ENCODE measurements at regions not wholly inside any gene's neighbourhood (a gene's known extent, or its start where the extent isn't known, plus 50 kb on each side); places are given as distances from the start of the nearest gene placed in this dataset.

- TF ChIP-seq MYC (IDR thresholded peaks at IDR 0.05; ENCODE audit: low read depth, low read length), result no peak
- no peak for TF ChIP-seq POLR2A (IDR thresholded peaks at IDR 0.05; ENCODE audit: low read depth, low read length)
- TF ChIP-seq CTCF (IDR thresholded peaks at IDR 0.05; ENCODE audit: extremely low read depth in 1 of 2, insufficient read depth in 1 of 2, low read depth in 1 of 2, low read length in 2 of 2), result no peak
- no peak for TF ChIP-seq POLR2AphosphoS5 (IDR thresholded peaks at IDR 0.05; ENCODE audit: insufficient read depth, low read depth, low read length)
- TF ChIP-seq FOS (IDR thresholded peaks at IDR 0.05; ENCODE audit: borderline replicate concordance, insufficient read depth, low read length), result no peak
Observed at GRCh38 chr10:6342096-6342685, 139.5 kb downstream of the PFKFB3 start.

Data from endothelial cell of umbilical vein (primary cell).